GM23338 (cell line): ENCODE measurements at regions not wholly inside any gene's neighbourhood (a gene's known extent, or its start where the extent isn't known, plus 50 kb on each side); places are given as distances from the start of the nearest gene placed in this dataset.
A peak's percentile ranks its signal among the peaks of the same experiment; 100 is the strongest.

Source experiments
- NANOG ChIP-seq: IDR thresholded peaks from 2 replicates; pipeline ENCODE4 v1.6.1; 2016; ENCODE audit warnings: antibody characterized with exemption, borderline replicate concordance
- TF ChIP-seq, protein P1 (sequence below): IDR thresholded peaks from one replicate; pipeline ENCODE4 v1.6.1; 2018; ENCODE audit warnings: antibody characterized with exemption; ENCODE audit not compliant: unreplicated experiment
- TF ChIP-seq, protein P2 (sequence below), 2 experiments: fragments of 200-600 bp in 1 of 2; sonication (generic) in 1 of 2; conservative IDR thresholded peaks; 2 replicates each; pipeline versions ENCODE4 v1.5.1 to v1.6.1; 2016 to 2017; ENCODE audit warnings: antibody characterized with exemption in 2 of 2, low read depth in 2 of 2, mild to moderate bottlenecking in 2 of 2, moderate library complexity in 1 of 2

DNA sequence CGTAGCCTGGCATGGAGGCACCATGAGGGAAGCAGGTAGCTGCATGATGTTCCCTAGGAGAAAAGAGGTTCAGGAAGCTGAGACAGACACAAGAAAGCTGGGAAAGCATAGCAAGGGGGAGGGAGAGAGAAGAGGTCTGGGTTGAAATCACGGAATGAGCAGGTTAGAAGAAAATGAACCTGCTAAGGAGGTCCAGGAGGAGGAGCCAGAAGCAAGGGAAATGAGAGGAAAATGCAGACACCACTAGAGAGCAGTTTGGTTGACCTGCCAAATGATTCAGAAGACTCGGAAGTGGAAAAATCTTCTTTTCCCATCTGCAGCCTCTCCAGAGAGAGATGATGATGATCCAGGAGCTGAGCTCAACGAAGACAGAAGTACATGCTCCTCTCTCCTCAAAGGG, 70.9 kb downstream of the VIP start:
- TF ChIP-seq, protein P1, sequence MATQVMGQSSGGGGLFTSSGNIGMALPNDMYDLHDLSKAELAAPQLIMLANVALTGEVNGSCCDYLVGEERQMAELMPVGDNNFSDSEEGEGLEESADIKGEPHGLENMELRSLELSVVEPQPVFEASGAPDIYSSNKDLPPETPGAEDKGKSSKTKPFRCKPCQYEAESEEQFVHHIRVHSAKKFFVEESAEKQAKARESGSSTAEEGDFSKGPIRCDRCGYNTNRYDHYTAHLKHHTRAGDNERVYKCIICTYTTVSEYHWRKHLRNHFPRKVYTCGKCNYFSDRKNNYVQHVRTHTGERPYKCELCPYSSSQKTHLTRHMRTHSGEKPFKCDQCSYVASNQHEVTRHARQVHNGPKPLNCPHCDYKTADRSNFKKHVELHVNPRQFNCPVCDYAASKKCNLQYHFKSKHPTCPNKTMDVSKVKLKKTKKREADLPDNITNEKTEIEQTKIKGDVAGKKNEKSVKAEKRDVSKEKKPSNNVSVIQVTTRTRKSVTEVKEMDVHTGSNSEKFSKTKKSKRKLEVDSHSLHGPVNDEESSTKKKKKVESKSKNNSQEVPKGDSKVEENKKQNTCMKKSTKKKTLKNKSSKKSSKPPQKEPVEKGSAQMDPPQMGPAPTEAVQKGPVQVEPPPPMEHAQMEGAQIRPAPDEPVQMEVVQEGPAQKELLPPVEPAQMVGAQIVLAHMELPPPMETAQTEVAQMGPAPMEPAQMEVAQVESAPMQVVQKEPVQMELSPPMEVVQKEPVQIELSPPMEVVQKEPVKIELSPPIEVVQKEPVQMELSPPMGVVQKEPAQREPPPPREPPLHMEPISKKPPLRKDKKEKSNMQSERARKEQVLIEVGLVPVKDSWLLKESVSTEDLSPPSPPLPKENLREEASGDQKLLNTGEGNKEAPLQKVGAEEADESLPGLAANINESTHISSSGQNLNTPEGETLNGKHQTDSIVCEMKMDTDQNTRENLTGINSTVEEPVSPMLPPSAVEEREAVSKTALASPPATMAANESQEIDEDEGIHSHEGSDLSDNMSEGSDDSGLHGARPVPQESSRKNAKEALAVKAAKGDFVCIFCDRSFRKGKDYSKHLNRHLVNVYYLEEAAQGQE, result no peak
- TF ChIP-seq NANOG, result no peak
- TF ChIP-seq, protein P2, sequence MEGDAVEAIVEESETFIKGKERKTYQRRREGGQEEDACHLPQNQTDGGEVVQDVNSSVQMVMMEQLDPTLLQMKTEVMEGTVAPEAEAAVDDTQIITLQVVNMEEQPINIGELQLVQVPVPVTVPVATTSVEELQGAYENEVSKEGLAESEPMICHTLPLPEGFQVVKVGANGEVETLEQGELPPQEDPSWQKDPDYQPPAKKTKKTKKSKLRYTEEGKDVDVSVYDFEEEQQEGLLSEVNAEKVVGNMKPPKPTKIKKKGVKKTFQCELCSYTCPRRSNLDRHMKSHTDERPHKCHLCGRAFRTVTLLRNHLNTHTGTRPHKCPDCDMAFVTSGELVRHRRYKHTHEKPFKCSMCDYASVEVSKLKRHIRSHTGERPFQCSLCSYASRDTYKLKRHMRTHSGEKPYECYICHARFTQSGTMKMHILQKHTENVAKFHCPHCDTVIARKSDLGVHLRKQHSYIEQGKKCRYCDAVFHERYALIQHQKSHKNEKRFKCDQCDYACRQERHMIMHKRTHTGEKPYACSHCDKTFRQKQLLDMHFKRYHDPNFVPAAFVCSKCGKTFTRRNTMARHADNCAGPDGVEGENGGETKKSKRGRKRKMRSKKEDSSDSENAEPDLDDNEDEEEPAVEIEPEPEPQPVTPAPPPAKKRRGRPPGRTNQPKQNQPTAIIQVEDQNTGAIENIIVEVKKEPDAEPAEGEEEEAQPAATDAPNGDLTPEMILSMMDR (conservative IDR thresholded peaks at IDR 0.05; ENCODE audit: low read depth in 2 of 2), result peak; percentile 28 to 54; a peak in 3 of 4 replicates
